GM23338 (cell line): ENCODE measurements at regions not wholly inside any gene's neighbourhood (a gene's known extent, or its start where the extent isn't known, plus 50 kb on each side); places are given as distances from the start of the nearest gene placed in this dataset.
A peak's percentile ranks its signal among the peaks of the same experiment; 100 is the strongest.

Source experiments
- POLR2AphosphoS5 ChIP-seq: IDR thresholded peaks from 2 replicates; pipeline ENCODE4 v1.6.1; 2016; ENCODE audit warnings: antibody characterized with exemption, low read depth
- TF ChIP-seq, protein P1 (sequence below), 2 experiments: fragments of 200-600 bp in 1 of 2; sonication (generic) in 1 of 2; conservative IDR thresholded peaks; 2 replicates each; pipeline versions ENCODE4 v1.5.1 to v1.6.1; 2016 to 2017; ENCODE audit warnings: antibody characterized with exemption in 2 of 2, low read depth in 2 of 2, mild to moderate bottlenecking in 2 of 2, moderate library complexity in 1 of 2
- TF ChIP-seq, protein P2 (sequence below): IDR thresholded peaks from one replicate; pipeline ENCODE4 v1.6.1; 2018; ENCODE audit warnings: antibody characterized with exemption; ENCODE audit not compliant: unreplicated experiment

DNA sequence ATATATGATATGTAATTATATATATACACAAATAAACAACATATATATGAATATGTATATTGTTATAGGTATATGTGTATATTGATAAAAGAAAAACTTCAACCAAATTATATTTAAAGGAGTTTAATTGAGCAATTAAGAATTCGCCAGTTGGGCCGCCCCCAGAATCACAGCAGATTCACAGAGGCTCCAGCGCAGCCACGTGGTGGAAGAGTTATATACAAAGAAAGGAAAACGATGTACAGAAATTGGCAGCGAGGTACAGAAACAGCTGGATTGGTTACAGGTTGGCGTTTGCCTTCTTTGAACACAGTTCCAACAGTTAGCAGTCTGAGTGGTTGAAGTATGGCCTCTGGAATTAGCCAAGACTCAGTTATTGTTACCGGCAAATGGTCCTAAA is 137.3 kb upstream of the SLC24A5 start:
- TF ChIP-seq, protein P1, sequence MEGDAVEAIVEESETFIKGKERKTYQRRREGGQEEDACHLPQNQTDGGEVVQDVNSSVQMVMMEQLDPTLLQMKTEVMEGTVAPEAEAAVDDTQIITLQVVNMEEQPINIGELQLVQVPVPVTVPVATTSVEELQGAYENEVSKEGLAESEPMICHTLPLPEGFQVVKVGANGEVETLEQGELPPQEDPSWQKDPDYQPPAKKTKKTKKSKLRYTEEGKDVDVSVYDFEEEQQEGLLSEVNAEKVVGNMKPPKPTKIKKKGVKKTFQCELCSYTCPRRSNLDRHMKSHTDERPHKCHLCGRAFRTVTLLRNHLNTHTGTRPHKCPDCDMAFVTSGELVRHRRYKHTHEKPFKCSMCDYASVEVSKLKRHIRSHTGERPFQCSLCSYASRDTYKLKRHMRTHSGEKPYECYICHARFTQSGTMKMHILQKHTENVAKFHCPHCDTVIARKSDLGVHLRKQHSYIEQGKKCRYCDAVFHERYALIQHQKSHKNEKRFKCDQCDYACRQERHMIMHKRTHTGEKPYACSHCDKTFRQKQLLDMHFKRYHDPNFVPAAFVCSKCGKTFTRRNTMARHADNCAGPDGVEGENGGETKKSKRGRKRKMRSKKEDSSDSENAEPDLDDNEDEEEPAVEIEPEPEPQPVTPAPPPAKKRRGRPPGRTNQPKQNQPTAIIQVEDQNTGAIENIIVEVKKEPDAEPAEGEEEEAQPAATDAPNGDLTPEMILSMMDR (conservative IDR thresholded peaks at IDR 0.05; ENCODE audit: low read depth in 2 of 2): peak in 1 of 2 experiments; percentile 39; a peak in 2 of 4 replicates
- no peak for TF ChIP-seq POLR2AphosphoS5
- TF ChIP-seq, protein P2, sequence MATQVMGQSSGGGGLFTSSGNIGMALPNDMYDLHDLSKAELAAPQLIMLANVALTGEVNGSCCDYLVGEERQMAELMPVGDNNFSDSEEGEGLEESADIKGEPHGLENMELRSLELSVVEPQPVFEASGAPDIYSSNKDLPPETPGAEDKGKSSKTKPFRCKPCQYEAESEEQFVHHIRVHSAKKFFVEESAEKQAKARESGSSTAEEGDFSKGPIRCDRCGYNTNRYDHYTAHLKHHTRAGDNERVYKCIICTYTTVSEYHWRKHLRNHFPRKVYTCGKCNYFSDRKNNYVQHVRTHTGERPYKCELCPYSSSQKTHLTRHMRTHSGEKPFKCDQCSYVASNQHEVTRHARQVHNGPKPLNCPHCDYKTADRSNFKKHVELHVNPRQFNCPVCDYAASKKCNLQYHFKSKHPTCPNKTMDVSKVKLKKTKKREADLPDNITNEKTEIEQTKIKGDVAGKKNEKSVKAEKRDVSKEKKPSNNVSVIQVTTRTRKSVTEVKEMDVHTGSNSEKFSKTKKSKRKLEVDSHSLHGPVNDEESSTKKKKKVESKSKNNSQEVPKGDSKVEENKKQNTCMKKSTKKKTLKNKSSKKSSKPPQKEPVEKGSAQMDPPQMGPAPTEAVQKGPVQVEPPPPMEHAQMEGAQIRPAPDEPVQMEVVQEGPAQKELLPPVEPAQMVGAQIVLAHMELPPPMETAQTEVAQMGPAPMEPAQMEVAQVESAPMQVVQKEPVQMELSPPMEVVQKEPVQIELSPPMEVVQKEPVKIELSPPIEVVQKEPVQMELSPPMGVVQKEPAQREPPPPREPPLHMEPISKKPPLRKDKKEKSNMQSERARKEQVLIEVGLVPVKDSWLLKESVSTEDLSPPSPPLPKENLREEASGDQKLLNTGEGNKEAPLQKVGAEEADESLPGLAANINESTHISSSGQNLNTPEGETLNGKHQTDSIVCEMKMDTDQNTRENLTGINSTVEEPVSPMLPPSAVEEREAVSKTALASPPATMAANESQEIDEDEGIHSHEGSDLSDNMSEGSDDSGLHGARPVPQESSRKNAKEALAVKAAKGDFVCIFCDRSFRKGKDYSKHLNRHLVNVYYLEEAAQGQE: no peak
